ENCODE measurements at regions not wholly inside any gene's neighbourhood (a gene's known extent, or its start where the extent isn't known, plus 50 kb on each side); places are given as distances from the start of the nearest gene placed in this dataset.

DNA sequence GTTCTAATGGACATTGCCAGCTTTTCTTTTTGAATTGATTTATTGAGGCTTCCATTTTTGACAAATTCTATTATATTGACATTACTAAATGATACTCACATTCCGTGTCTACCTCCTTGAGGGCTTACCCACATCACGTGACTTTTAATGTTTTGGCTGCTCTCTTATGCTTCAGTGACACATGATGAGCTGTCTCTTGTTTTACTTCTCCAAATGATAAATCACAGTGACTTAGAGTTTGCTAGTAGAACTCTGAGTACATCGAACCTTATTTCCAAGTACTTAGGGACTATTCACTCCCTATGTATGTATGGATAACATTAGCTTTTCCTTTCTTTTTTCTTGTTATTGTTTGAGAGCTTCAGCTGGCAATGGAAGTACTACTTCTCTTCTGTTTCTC lies 169.8 kb upstream of the KCNN2 start:
- H2AK5ac ChIP-seq (ENCODE audit: low read depth, low read length): no peak overlapping the region
- H3K4me3 ChIP-seq (ENCODE audit: insufficient read depth, low read depth, low read length): no peak overlapping the region
- TF ChIP-seq POLR2A (IDR thresholded peaks at IDR 0.05; ENCODE audit: low read depth, low read length) (no peak), CTCF (conservative IDR thresholded peaks at IDR 0.05; ENCODE audit: low read depth, low read length) (no peak), BHLHE40 (IDR thresholded peaks at IDR 0.05; ENCODE audit: low read depth, low read length) (peak; percentile 59), USF2 (IDR thresholded peaks at IDR 0.05; ENCODE audit: low read depth, low read length) (peak; percentile 91)
- dilution Hi-C loops (cut with HindIII; ENCODE audit: low sequenced_read_pairs, unreplicated experiment): no loop called here
- H3K4me1 ChIP-seq (ENCODE audit: control insufficient read depth, insufficient read depth, low read length): no peaks in the 10 kb centered on the region; the same call in 1 of the 2 replicates
- no peak overlapping the region for H2AK9ac ChIP-seq (replicated peaks; ENCODE audit: low read depth, low read length, poor library complexity)
- WGBS, 2 experiments (ENCODE audit: extremely low coverage in 2 of 2, insufficient read length in 1 of 2): no CpG with 5 or more reads among the region's 3 CpGs
- no peaks in the 10 kb centered on the region for H4K20me1 ChIP-seq (ENCODE audit: insufficient read depth, low read length)
- H2BK120ac ChIP-seq (ENCODE audit: low read depth, low read length): peak overlapping the region; percentile 79
- peak overlapping the region; percentile 24; the same call in 1 of the 2 replicates for H4K91ac ChIP-seq (ENCODE audit: insufficient read depth, low read depth, low read length)
- no peak overlapping the region for H2BK15ac ChIP-seq (ENCODE audit: low read depth, low read length)
- no peaks in the 10 kb centered on the region for H3K9me3 ChIP-seq (ENCODE audit: control insufficient read depth, insufficient read depth, low read length)
- H3K36me3 ChIP-seq (ENCODE audit: control insufficient read depth, insufficient read depth, low read length): no peaks in the 10 kb centered on the region
- ChIA-PET CTCF (interaction anchor here (1.5 kb wide), 1 partner anchor 17 kb away, joined by 3 read pairs; no protein-coding TSS in a partner anchor), POLR2A (ENCODE audit: unreplicated experiment) (no interaction called here)
- H3K79me1 ChIP-seq (ENCODE audit: low read depth in 1 of 2, low read length in 2 of 2): no peaks in the 10 kb centered on the region
- no peak overlapping the region for H3K27ac ChIP-seq (ENCODE audit: insufficient read depth, low read length)
- peak overlapping the region; percentile 78 for H2BK20ac ChIP-seq (ENCODE audit: low read depth, low read length)
- peak overlapping the region in 1 of 2 experiments; percentile 54; a peak in 2 of 4 replicates for H4K8ac ChIP-seq (ENCODE audit: low read depth in 2 of 2, low read length in 2 of 2)
- ATAC-seq (ENCODE audit: low read depth): peak; percentile 64
- H3K9me1 ChIP-seq (ENCODE audit: insufficient read depth, low read length): no peaks in the 10 kb centered on the region
- intact Hi-C loops (cut with micrococcal nuclease): no loop called here
- peak overlapping the region; percentile 55; the same call in 1 of the 2 replicates for H3K4ac ChIP-seq (ENCODE audit: low read depth, low read length)
- BruUV-seq (replicated peaks): no TSS peak
- no peak overlapping the region; the same call in 1 of the 2 replicates for H3K14ac ChIP-seq (replicated peaks; ENCODE audit: low read depth, low read length)
- peak overlapping the region; percentile 80; the same call in 1 of the 2 replicates for H3K18ac ChIP-seq (ENCODE audit: low read depth, low read length)
- peak overlapping the region; percentile 30; the same call in 1 of the 2 replicates for H3K4me2 ChIP-seq (ENCODE audit: low read depth, low read length)
- no peak overlapping the region for H2AFZ ChIP-seq (replicated peaks; ENCODE audit: low read length, poor library complexity)
- in situ Hi-C loops (cut with MboI; ENCODE audit: low sequenced_read_pairs): no loop called here
- peak overlapping the region; percentile 75 for H2BK5ac ChIP-seq (ENCODE audit: low read depth, low read length, poor library complexity, severe bottlenecking)
- H3K23ac ChIP-seq (ENCODE audit: low read depth, low read length): peak overlapping the region; percentile 19; the same call in 1 of the 2 replicates
- H4K5ac ChIP-seq (ENCODE audit: low read depth, low read length): no peak overlapping the region; the same call in 1 of the 2 replicates
- H3K27me3 ChIP-seq (ENCODE audit: control insufficient read depth, insufficient read depth, low read length): no peaks in the 10 kb centered on the region
- H3K56ac ChIP-seq (ENCODE audit: extremely low read depth, insufficient read depth, low read length): 0 out of 2 replicates have a peak overlapping the region, but pooled peaks have one; percentile 43
- peak; percentile 88 for DNase-seq
- no peak overlapping the region for H3K9ac ChIP-seq (ENCODE audit: low read depth, low read length)
